Fibroblast of villous mesenchyme (primary cell): ENCODE measurements at regions not wholly inside any gene's neighbourhood (a gene's known extent, or its start where the extent isn't known, plus 50 kb on each side); places are given as distances from the start of the nearest gene placed in this dataset.
"Not testable (repeated sequence)": the region's sequence is repeated elsewhere in the genome, so short reads cannot be mapped to it uniquely, and the experiment has no call there.

Experiments used
- DNase-seq: peaks from one replicate; pipeline ENCODE4 v3.0.0-alpha.2; 2010; ENCODE audit warnings: low read depth
- H3K4me3 ChIP-seq: 2 replicates; pipeline ENCODE4 v1.5.1; 2011; ENCODE audit warnings: low read depth, mild to moderate bottlenecking, low read length
- TF ChIP-seq, protein P1 (sequence below): IDR thresholded peaks from 2 replicates; pipeline ENCODE4 v1.5.1; 2012; ENCODE audit warnings: low read depth, mild to moderate bottlenecking, low read length; ENCODE audit not compliant: insufficient read depth

DNA sequence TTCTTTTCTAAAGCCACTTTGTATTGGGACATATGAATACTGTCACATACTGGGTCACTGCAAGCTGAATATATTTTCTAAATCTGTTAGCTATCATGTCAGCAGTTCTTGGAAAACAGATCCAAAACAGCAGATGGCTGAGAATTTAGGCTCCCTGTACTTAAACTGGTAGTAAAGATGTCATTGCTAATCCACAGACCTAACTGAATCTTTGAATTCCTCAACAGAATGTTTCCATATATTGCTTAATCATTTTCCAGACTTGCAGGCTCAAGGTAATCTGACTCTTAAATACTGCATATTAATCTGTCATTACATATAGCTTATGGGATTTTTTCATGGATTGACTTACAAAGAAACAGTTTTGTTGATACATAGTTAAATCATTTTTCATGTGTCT, 639.0 kb upstream of the KLHL1 start:
- peak; percentile 3 for DNase-seq
- TF ChIP-seq, protein P1, sequence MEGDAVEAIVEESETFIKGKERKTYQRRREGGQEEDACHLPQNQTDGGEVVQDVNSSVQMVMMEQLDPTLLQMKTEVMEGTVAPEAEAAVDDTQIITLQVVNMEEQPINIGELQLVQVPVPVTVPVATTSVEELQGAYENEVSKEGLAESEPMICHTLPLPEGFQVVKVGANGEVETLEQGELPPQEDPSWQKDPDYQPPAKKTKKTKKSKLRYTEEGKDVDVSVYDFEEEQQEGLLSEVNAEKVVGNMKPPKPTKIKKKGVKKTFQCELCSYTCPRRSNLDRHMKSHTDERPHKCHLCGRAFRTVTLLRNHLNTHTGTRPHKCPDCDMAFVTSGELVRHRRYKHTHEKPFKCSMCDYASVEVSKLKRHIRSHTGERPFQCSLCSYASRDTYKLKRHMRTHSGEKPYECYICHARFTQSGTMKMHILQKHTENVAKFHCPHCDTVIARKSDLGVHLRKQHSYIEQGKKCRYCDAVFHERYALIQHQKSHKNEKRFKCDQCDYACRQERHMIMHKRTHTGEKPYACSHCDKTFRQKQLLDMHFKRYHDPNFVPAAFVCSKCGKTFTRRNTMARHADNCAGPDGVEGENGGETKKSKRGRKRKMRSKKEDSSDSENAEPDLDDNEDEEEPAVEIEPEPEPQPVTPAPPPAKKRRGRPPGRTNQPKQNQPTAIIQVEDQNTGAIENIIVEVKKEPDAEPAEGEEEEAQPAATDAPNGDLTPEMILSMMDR, result no peak
- H3K4me3 ChIP-seq, result no peak overlapping the region

GRCh38 chr13:70746469-70746868, 638.2 kb upstream of the KLHL1 start:
- not testable (repeated sequence) for DNase-seq, H3K4me3 ChIP-seq

GRCh38 chr13:70736622-70737317, 628.5 kb upstream of the KLHL1 start:
- DNase-seq, result no peak
- TF ChIP-seq, protein P1, result no peak
- H3K4me3 ChIP-seq, result no peak overlapping the region

DNA sequence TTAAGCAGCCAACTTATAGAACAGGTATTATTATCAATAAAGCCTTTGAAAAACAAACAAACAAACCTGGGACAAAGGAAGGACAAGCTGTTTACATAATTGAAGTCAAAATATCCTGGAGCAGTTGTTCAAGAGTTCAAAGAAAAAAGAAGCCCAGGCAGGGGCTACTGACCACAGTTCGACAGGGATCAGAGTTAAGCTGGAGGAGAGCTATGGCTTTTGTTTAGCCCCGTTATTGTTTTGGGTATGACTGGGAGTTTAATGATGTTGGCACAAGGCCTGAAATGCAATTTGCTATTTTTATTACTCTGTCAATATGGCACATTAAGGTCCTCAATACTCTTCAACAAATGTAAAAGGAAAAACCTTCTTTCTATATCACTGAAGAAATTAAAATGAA, 624.4 kb upstream of the KLHL1 start:
- no peak for DNase-seq
- no peak overlapping the region for H3K4me3 ChIP-seq
- TF ChIP-seq, protein P1, result no peak

DNA sequence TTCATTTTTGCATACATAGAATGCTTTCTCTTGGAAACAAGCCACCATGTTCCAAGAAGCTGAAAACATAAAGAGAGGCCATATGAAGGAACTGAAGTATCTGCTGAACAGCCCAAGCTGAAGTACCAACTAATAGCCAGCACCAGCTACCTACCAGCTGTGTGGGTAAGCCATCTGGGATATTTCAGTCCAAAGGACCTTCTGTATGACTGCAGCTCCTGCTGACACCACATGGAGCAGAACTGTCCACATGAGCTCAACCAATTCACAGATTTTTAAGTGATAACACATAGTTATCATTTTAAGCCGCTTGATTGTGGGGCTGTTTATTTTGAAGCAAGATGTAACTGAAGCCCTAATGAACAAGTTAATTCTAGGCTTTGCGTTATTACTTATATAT, 621.1 kb upstream of the KLHL1 start:
- TF ChIP-seq, protein P1, result no peak
- no peak overlapping the region for H3K4me3 ChIP-seq
- no peak for DNase-seq

- TF ChIP-seq, protein P1, result no peak
- no peak overlapping the region for H3K4me3 ChIP-seq
- DNase-seq, result no peak
These were observed 615.5 kb upstream of the KLHL1 start for GRCh38 chr13:70723732-70724131.

GRCh38 chr13:70720386-70720785, 612.1 kb upstream of the KLHL1 start:
- H3K4me3 ChIP-seq, result no peak overlapping the region
- DNase-seq, result no peak
- TF ChIP-seq, protein P1, result no peak
